Dendritic cell treated with granulocyte-macrophage colony-stimulating factor and Interleukin-4, amounts not matched to agents 40 ng/mL and 50 ng/mL, for 4 days (primary cell): ENCODE measurements at regions not wholly inside any gene's neighbourhood (a gene's known extent, or its start where the extent isn't known, plus 50 kb on each side); places are given as distances from the start of the nearest gene placed in this dataset.

Experiments
- H3K27ac Mint-ChIP-seq: one replicate; pipeline ENCODE4 v1.8.0; 2022; ENCODE audit warnings: mild to moderate bottlenecking, mixed read lengths
- H3K27me3 Mint-ChIP-seq: one replicate; pipeline ENCODE4 v1.8.0; 2022; ENCODE audit warnings: mild to moderate bottlenecking, mixed read lengths
- H3K36me3 Mint-ChIP-seq: one replicate; pipeline ENCODE4 v1.8.0; 2022; ENCODE audit warnings: low read depth, mixed read lengths
- H3K4me1 Mint-ChIP-seq: one replicate; pipeline ENCODE4 v1.8.0; 2022; ENCODE audit warnings: low read depth, mixed read lengths
- H3K4me3 Mint-ChIP-seq: one replicate; pipeline ENCODE4 v1.8.0; 2022; ENCODE audit warnings: mild to moderate bottlenecking, moderate library complexity, mixed read lengths
- H3K9me3 Mint-ChIP-seq: one replicate; pipeline ENCODE4 v1.8.0; 2022; ENCODE audit warnings: mixed read lengths
- intact Hi-C: fragments of 100-400 bp; cut with micrococcal nuclease; formaldehyde crosslinking; loops from one replicate; pipeline ENCODE4 v1.15.0; 2022

DNA sequence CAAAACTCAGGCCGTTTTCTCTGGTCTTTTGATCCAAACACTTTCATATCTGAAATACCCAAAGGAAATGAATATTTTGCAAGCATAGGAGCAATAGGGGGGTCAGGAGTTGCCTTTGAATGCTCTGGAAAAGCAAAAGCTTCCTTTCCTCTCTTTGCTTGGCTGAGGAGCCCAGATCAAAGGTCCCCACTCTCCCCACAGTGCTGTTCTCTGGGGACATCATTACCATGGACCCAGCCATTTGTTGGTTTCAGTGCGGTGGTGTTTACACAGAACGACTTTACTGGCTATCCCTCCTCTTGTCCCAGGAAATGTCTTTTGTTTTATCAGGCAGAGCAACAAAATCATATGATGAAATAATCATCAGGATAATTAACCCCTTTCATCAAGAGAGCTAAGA lies 1089.1 kb downstream of the TBC1D22A start:
- H3K36me3 Mint-ChIP-seq: no peaks in the 10 kb centered on the region
- no peak overlapping the region for H3K27ac Mint-ChIP-seq
- no peak overlapping the region for H3K4me3 Mint-ChIP-seq
- no peaks in the 10 kb centered on the region for H3K4me1 Mint-ChIP-seq
- H3K27me3 Mint-ChIP-seq: no peaks in the 10 kb centered on the region
- intact Hi-C loops: no loop called here
- H3K9me3 Mint-ChIP-seq: no peaks in the 10 kb centered on the region

DNA sequence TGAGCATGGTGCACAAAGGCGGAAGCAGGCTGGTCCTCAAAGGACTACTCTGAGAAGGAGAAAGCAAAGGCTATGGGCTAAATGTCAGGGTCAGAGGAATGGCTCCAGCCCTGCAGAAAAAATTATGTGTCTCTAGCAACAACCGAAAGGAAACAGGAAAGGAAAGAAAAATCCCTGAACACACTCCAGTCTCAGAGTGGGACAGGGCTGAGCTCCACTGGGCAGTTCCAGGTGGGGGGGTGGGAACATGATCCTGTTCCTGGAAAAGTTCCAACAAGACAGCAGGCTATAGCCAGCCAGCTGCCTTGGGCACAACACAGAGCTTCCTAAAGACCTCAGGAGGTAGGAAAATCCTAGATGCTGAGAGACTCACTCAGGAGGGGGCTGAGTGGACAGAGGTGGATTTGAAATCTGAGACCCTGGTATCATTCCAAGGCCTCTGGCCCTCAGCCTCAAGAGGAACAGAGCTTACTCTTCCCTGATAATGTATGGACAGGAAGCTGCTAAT lies 1088.2 kb downstream of the TBC1D22A start:
- intact Hi-C loops: no loop called here
- Mint-ChIP-seq H3K27me3 (no peaks in the 10 kb centered on the region), H3K4me1 (no peaks in the 10 kb centered on the region), H3K36me3 (no peaks in the 10 kb centered on the region), H3K4me3 (no peak overlapping the region), H3K9me3 (no peaks in the 10 kb centered on the region), H3K27ac (no peak overlapping the region)

DNA sequence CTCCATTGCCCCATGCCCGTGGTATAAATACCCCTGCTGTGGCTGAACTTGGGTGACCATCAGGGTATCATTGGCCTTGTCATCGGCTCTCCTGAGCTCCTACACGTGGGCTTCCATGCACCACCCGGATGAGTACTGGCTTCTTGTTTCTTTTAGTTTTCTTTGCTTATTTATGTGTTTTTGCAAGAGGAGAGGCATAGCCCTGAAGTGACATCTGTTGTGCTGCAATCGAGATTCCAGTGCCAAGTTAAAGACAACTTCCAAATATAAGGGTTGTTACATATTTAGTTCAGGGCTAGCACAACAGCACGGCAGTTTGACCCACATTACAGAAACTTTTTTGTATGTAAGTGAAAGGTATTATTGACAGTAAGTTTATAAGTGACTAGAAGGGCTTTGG lies 1087.1 kb downstream of the TBC1D22A start:
- H3K36me3 Mint-ChIP-seq: no peaks in the 10 kb centered on the region
- no peaks in the 10 kb centered on the region for H3K27me3 Mint-ChIP-seq
- no peak overlapping the region for H3K4me3 Mint-ChIP-seq
- H3K9me3 Mint-ChIP-seq: no peaks in the 10 kb centered on the region
- H3K4me1 Mint-ChIP-seq: no peaks in the 10 kb centered on the region
- intact Hi-C loops: no loop called here
- no peak overlapping the region for H3K27ac Mint-ChIP-seq

DNA sequence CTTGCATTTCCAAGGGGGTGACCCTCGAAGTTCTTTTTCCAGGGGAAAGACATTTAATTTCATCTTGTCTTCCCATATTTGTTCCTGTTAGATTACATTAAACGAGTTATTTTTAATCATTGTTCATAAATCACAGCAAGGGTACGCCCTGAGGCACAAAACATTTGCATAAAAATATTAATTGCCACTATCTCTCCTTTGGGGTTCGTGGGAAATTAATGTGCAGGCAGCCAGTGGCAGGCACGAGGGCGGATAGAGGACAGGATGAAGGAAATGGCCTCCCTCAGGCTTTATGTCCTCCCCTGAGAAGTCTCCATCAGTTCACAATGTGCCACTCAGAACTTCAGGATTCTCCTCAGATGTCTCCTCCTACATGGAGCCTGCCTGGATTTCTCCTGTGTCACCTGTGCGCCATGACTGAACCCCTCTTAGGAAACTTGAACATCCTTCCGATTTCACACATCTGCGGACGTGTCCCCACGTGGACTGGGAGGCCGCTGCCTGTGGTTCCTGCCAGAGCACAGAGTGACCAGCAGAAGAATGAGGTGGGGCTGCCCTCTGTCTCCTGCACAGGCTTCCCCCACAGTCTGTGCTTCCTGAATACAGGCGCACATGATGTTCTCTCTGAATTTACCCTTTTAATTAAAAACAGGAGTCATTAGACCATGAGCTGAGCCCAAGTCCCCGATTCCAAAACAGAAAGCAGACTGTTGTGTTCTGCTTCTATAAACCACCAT lies 1085.9 kb downstream of the TBC1D22A start:
- intact Hi-C loops: no loop called here
- H3K9me3 Mint-ChIP-seq: no peaks in the 10 kb centered on the region
- H3K27ac Mint-ChIP-seq: no peak overlapping the region
- no peaks in the 10 kb centered on the region for H3K27me3 Mint-ChIP-seq
- no peaks in the 10 kb centered on the region for H3K4me1 Mint-ChIP-seq
- H3K4me3 Mint-ChIP-seq: no peak overlapping the region
- no peaks in the 10 kb centered on the region for H3K36me3 Mint-ChIP-seq

DNA sequence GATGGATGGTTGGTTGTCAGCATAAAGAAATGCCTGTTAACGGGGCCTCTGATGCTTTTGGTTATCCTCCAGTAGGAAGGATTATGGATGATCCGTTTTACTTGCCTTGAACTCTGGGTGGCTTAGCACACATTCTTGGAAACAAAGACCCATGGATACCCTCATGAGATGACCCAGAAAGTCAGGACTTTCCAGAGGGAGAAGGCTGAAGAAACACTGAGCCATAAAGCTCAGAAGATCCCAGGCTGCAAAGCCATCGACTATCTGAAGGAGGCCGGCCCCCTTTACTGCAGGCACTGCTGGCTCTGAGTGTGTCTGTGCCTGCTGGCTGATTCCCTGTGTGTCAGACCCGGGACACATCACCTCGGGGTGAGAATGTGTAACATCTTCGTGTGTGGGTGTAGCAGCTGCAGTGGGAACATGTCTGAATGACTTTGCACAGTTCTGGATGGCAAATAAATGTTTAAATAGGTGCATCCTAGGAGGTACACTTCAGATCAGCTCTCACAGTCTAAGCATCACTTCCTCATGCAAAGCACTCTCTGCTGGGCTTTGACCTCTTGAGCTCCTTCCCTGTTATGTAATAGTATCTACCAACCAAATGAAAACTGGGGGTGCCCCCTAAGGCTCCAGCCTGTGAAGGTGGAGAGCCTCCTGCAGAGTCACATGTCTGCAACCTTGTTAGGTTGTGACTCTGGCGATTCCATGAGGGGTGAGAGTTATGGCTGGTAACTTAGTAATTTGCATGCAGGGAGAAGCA lies 1084.9 kb downstream of the TBC1D22A start:
- H3K27ac Mint-ChIP-seq: no peak overlapping the region
- H3K4me1 Mint-ChIP-seq: no peaks in the 10 kb centered on the region
- no peaks in the 10 kb centered on the region for H3K27me3 Mint-ChIP-seq
- H3K4me3 Mint-ChIP-seq: no peak overlapping the region
- no peaks in the 10 kb centered on the region for H3K36me3 Mint-ChIP-seq
- intact Hi-C loops: no loop called here
- no peaks in the 10 kb centered on the region for H3K9me3 Mint-ChIP-seq

DNA sequence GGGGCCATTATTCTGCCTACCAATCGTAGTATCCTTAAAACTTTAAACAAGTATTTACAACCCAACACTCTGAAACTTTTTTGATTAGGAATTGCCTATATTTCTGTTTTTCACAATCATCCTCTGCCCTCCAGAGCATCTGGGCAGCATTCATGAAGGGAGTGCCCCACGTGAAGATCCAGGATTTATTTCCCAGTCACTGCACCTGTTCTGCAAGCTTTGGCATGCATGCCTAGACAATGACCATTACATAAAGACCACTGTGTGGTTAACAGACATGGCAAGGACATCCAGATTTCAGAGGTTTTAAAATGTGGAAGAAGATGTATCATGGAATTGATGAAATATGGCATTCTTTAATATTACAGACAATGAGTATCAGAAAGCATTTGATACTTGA lies 1083.8 kb downstream of the TBC1D22A start:
- Mint-ChIP-seq H3K27ac (no peak overlapping the region), H3K4me1 (no peaks in the 10 kb centered on the region), H3K27me3 (no peaks in the 10 kb centered on the region), H3K9me3 (no peaks in the 10 kb centered on the region), H3K36me3 (no peaks in the 10 kb centered on the region), H3K4me3 (no peak overlapping the region)
- intact Hi-C loops: no loop called here

DNA sequence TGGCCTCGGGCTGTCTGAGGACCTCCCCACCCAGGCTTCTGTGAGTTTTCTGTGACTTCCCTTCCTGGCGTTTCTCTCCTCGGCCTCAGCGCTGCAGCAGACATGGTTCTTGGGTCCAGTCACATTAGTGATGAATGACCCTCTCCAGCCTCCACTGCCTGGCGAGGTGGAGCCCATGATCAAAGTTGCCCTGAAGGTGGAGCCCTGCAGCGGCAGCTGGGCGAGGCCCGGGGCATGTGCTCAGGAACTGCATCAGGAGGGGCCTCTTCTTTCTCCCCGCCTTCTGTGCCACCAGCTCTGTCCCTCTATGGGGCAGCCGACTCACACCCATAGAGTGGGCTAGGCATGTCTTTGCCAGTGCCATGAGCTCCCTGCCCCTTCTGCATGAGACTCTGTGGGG lies 1079.7 kb downstream of the TBC1D22A start:
- H3K4me1 Mint-ChIP-seq: no peaks in the 10 kb centered on the region
- H3K27me3 Mint-ChIP-seq: no peaks in the 10 kb centered on the region
- no peak overlapping the region for H3K4me3 Mint-ChIP-seq
- no peak overlapping the region for H3K27ac Mint-ChIP-seq
- H3K36me3 Mint-ChIP-seq: no peaks in the 10 kb centered on the region
- intact Hi-C loops: no loop called here
- H3K9me3 Mint-ChIP-seq: no peaks in the 10 kb centered on the region

DNA sequence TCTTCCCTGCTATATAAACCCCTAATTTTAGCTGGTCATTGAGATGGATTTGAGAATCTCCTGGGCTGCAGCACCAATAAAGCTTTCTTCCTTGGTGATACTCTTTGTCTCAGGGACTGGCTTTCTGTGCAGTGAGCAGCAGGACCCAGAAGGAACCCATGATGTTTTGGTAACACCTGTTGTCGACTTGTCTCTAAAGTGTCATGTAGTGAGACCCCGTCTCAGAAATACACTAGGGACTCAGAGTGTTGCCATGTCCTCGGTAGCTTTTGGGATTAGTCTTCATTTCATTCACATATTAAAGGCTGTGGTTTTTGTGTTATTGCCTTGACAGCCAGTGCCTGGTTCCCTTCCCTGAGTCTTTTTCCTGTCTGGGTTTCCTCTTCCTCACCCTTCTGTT lies 1078.7 kb downstream of the TBC1D22A start:
- no peak overlapping the region for H3K4me3 Mint-ChIP-seq
- H3K4me1 Mint-ChIP-seq: no peaks in the 10 kb centered on the region

DNA sequence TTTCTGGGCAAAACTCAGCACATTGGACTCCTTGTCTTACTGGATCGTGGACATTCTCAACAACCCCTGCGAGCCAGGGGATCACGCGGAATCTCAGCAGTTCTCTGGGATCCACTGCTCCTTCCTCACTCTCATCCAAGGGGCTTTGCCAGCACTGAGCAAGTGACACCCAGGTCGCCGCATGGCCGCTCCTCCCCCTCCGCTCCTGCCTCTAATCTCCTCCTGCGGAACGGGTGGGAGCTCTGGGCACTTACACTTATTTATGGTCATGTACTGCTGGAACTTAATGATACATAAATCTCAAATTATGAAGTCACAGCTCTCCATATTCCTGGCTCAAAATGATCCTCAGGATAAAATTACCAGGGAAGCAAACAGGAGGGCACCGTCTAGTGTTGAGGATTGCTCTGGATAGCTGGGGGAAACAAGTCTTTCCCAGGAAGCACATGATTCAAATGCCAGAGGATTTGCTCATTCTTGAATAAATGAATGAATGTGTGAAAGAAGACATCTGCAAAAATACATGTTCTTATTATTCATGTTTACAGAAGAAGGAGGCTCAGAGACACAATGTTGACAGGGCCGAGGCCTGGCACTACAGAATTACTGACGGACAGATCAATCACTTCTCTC lies 1077.3 kb downstream of the TBC1D22A start:
- H3K4me3 Mint-ChIP-seq: no peak overlapping the region
- H3K27me3 Mint-ChIP-seq: no peaks in the 10 kb centered on the region
- H3K27ac Mint-ChIP-seq: no peak overlapping the region
- H3K36me3 Mint-ChIP-seq: no peaks in the 10 kb centered on the region
- intact Hi-C loops: no loop called here
- H3K9me3 Mint-ChIP-seq: no peaks in the 10 kb centered on the region
- no peaks in the 10 kb centered on the region for H3K4me1 Mint-ChIP-seq

More for the DNA sequence above, 1078.7 kb downstream of the TBC1D22A start:
- no peaks in the 10 kb centered on the region for H3K36me3 Mint-ChIP-seq
- no peak overlapping the region for H3K27ac Mint-ChIP-seq
- no peaks in the 10 kb centered on the region for H3K9me3 Mint-ChIP-seq
- intact Hi-C loops: no loop called here
- no peaks in the 10 kb centered on the region for H3K27me3 Mint-ChIP-seq

DNA sequence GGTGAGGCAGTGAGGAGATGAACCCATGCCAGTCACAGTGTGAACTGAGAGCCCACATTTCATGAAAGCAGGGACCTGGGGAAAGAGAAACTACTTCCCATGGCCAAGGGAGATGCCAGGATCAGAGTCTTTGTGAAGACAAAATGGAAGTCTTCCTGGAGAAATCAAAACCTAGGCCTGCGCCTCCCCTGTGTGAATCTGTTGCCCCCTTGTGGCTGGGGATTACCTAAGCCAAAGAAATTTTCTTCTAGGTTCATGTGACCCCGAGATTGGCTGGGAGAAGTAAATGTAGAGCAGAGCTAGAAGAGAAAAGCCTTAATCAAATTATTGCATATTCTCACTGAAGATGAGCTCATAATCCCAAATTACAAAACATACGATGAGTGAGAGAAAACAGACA lies 1075.3 kb downstream of the TBC1D22A start:
- Mint-ChIP-seq H3K9me3 (no peaks in the 10 kb centered on the region), H3K4me1 (no peaks in the 10 kb centered on the region), H3K4me3 (no peak overlapping the region), H3K27me3 (peaks cover 2% of the 10 kb centered on the region), H3K27ac (no peak overlapping the region), H3K36me3 (no peaks in the 10 kb centered on the region)
- intact Hi-C loops: no loop called here

DNA sequence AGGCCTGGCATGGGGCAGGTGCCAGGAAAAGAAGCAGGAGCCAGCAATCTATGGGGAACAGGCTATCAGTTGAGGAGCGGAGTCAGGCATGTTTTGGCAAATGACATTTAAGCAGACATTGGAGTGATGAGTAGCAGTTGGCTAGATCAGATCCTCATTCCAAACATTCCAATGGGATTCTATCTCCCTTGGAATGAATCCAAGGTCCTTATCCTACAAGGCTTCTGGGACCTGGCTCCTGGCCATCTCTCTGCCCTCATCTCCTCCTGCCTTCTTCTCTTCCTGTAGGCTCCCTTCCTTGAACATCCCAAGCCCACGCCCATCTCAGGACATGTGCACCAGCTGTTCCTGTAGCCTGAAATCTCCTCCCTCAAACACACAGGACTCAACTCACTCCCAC lies 1074.5 kb downstream of the TBC1D22A start:
- no peaks in the 10 kb centered on the region for H3K9me3 Mint-ChIP-seq
- H3K27ac Mint-ChIP-seq: no peak overlapping the region
- intact Hi-C loops: no loop called here
- no peaks in the 10 kb centered on the region for H3K4me1 Mint-ChIP-seq
- H3K27me3 Mint-ChIP-seq: peaks cover 4% of the 10 kb centered on the region
- H3K36me3 Mint-ChIP-seq: no peaks in the 10 kb centered on the region
- H3K4me3 Mint-ChIP-seq: no peak overlapping the region

DNA sequence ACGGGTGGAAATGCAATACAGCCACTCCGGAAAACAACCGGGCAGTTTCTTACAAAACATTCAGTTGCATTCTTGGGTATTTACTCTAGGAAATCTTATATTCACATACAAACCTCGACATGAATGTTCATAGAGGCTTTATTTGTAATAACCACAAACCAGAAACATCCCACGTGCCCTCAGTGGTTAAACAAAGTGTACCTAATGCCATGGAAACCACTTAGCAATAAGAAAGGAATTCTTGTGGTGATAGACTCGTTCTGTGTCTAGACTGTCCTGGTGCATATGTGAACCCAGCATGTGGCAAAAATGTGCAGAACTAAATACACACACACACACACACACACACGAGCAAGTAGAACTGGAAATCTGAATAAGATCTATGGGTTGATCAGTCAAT lies 1073.3 kb downstream of the TBC1D22A start:
- intact Hi-C loops: no loop called here
- Mint-ChIP-seq H3K36me3 (no peaks in the 10 kb centered on the region), H3K4me1 (no peaks in the 10 kb centered on the region), H3K27ac (no peak overlapping the region), H3K27me3 (peaks cover 4% of the 10 kb centered on the region), H3K4me3 (no peak overlapping the region), H3K9me3 (no peaks in the 10 kb centered on the region)

DNA sequence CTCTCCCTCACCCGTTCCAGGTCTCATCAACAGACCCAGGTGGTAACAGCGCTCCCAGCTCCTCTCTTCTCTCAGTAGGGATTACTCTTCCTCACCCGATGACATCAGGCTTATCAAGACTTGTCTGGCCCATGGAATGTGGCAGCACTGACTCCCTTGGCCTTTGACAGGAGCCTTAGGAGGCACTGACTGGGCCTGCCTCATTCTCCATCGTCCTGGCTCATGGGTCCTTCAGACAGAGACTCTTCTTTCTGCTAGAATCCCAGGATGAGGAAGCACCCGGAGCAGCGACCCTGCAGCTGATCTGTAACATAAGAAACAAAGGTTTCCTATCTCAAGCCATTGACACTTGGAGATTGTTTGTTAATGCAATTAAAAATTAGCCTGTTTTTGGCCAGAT lies 1063.6 kb downstream of the TBC1D22A start:
- Mint-ChIP-seq H3K36me3 (no peaks in the 10 kb centered on the region), H3K27me3 (no peaks in the 10 kb centered on the region), H3K4me3 (no peak overlapping the region), H3K9me3 (no peaks in the 10 kb centered on the region), H3K4me1 (no peaks in the 10 kb centered on the region), H3K27ac (no peak overlapping the region)
- intact Hi-C loops: no loop called here

DNA sequence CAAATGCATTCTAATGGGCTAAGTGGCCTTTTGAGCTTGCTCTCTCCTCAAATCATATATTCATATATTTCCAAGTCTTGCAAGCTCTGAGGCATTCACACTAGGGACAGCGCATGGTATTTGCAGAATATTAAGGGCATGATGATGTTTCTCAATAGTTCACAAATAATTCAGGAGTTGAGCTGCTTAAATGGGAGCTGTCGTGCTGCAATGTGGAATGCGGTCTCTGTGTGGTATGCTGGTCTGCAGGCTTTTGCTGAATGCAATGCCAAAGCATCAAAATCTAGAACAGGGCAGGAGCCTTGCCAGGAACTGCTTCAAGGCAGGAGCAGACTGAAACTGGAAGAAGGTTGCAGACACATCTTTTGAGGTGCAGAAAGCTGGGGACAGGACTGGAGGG lies 1060.0 kb downstream of the TBC1D22A start:
- H3K4me3 Mint-ChIP-seq: no peak overlapping the region
- peaks cover 1% of the 10 kb centered on the region for H3K27me3 Mint-ChIP-seq

More for the DNA sequence above, 1060.0 kb downstream of the TBC1D22A start:
- Mint-ChIP-seq H3K4me1 (no peaks in the 10 kb centered on the region), H3K9me3 (peaks cover 4% of the 10 kb centered on the region), H3K27ac (no peak overlapping the region), H3K36me3 (no peaks in the 10 kb centered on the region)
- intact Hi-C loops: no loop called here
